ENCODE measurements at regions not wholly inside any gene's neighbourhood (a gene's known extent, or its start where the extent isn't known, plus 50 kb on each side); places are given as distances from the start of the nearest gene placed in this dataset.

GRCh38 chr4:24403265-24403664, 181.1 kb downstream of the DHX15 start:
- no peaks in the 10 kb centered on the region for H3K36me3 Mint-ChIP-seq
- H3K9me3 Mint-ChIP-seq, result no peaks in the 10 kb centered on the region
- no peak overlapping the region for H3K27ac Mint-ChIP-seq

GRCh38 chr4:24400537-24400936, 183.8 kb downstream of the DHX15 start:
- no peaks in the 10 kb centered on the region for H3K36me3 Mint-ChIP-seq
- H3K4me1 Mint-ChIP-seq, result no peaks in the 10 kb centered on the region
- H3K9me3 Mint-ChIP-seq, result no peaks in the 10 kb centered on the region
- DNase-seq, result no peak
- no peak overlapping the region for H3K4me3 Mint-ChIP-seq
- H3K27me3 Mint-ChIP-seq, result peaks cover 3% of the 10 kb centered on the region
- H3K27ac Mint-ChIP-seq, result no peak overlapping the region

More at GRCh38 chr4:24403265-24403664, 181.1 kb downstream of the DHX15 start:
- peaks cover 7% of the 10 kb centered on the region for H3K27me3 Mint-ChIP-seq
- no peak for DNase-seq
- H3K4me3 Mint-ChIP-seq, result no peak overlapping the region
- no peaks in the 10 kb centered on the region for H3K4me1 Mint-ChIP-seq

DNA sequence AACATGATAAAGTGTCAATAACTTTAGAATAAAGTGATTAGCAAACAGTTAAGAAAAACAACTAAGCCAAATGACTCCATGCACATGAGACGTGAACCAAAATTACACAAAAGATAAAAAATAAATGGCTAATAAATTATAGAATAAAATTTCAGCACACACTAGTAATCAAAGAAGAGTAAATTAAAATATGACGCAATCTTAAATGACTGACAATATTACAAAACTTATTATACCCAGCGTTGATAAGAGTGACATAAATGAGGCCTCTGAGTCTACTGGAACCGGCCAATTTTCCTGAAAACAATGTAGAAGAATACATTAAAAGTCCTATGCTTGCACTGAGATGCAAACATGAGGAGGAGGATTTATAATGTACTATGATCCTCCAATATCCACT, 187.4 kb downstream of the DHX15 start:
- Mint-ChIP-seq H3K4me3 (no peak overlapping the region), H3K36me3 (no peaks in the 10 kb centered on the region), H3K4me1 (no peaks in the 10 kb centered on the region), H3K9me3 (no peaks in the 10 kb centered on the region), H3K27ac (no peak overlapping the region), H3K27me3 (no peaks in the 10 kb centered on the region)
- no peak for DNase-seq

DNA sequence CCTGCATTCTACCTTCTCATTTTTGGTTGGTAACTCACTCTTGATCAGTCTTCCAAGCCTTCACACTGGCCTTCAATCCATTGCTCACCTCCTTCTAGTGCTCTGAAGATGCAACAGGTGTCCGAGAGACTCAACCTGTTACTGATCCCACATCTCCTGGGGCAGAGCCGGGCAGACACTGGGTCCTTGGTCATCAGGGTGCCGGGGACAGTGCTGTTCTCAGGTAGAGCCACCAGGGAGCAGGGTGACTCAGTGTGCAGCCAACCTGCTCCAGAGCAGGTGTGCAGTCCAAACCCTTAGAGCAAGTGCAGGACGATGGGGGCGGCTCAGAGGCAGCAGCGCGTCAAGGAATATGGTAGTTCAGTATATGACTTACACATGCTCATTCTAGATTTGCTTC, 188.4 kb downstream of the DHX15 start:
- Mint-ChIP-seq H3K36me3 (no peaks in the 10 kb centered on the region), H3K27ac (no peak overlapping the region), H3K27me3 (no peaks in the 10 kb centered on the region), H3K4me3 (no peak overlapping the region), H3K9me3 (no peaks in the 10 kb centered on the region), H3K4me1 (no peaks in the 10 kb centered on the region)
- DNase-seq, result no peak

DNA sequence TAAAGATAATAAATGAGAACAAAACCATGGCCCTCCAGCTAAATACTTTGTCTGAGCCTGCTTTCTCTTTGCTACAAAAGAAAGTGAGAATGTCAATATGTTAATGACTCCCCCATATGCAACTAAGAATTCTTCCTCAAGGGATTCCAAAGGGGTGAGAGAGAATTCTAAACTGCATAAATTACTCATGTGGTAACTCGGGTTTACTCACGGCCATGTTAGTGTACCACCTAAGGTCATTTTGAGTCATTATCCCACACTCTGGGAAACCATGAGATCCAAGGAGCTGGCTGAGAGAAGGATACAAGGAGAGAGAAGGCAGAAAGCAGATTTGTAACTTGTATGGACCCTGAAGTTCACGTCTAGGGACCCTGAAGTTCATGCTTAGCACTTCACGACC, 190.3 kb downstream of the DHX15 start:
- H3K27me3 Mint-ChIP-seq, result no peaks in the 10 kb centered on the region
- H3K4me3 Mint-ChIP-seq, result no peak overlapping the region
- H3K27ac Mint-ChIP-seq, result no peak overlapping the region
- DNase-seq, result no peak
- H3K36me3 Mint-ChIP-seq, result no peaks in the 10 kb centered on the region
- H3K4me1 Mint-ChIP-seq, result no peaks in the 10 kb centered on the region
- no peaks in the 10 kb centered on the region for H3K9me3 Mint-ChIP-seq

- Mint-ChIP-seq H3K4me1 (no peaks in the 10 kb centered on the region), H3K4me3 (no peak overlapping the region), H3K36me3 (no peaks in the 10 kb centered on the region), H3K27me3 (no peaks in the 10 kb centered on the region), H3K9me3 (peaks cover 3% of the 10 kb centered on the region), H3K27ac (no peak overlapping the region)
- DNase-seq, result no peak
Observed at GRCh38 chr4:24392613-24393012, 191.7 kb downstream of the DHX15 start.

DNA sequence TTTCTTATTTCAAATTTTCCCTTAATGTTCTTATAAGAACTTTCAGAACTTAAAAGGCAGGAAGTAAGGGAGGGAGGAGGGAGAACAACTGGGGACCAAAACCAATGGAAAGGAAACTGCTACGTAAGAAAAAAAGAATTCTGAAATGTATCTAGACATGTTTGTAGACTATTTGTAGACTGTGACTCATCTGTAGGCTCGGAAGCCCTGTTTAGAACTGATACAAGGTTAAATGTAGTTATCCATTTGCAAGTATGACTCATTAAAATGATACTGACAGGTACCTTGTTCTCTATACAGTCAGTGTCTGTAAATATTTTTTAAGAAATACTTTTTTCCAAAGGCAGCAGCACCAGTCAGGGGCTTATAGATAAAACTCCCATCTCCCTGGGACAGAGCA, 202.0 kb downstream of the DHX15 start:
- peaks cover 17% of the 10 kb centered on the region for H3K9me3 Mint-ChIP-seq
- no peak for DNase-seq
- no peaks in the 10 kb centered on the region for H3K36me3 Mint-ChIP-seq
- no peak overlapping the region for H3K27ac Mint-ChIP-seq
- H3K27me3 Mint-ChIP-seq, result peaks cover 19% of the 10 kb centered on the region
- H3K4me3 Mint-ChIP-seq, result no peak overlapping the region
- H3K4me1 Mint-ChIP-seq, result no peaks in the 10 kb centered on the region

GRCh38 chr4:24380957-24381665, 203.2 kb downstream of the DHX15 start:
- Mint-ChIP-seq H3K27me3 (peaks cover 20% of the 10 kb centered on the region), H3K36me3 (no peaks in the 10 kb centered on the region), H3K9me3 (peaks cover 13% of the 10 kb centered on the region), H3K4me3 (no peak overlapping the region), H3K27ac (no peak overlapping the region), H3K4me1 (no peaks in the 10 kb centered on the region)
- no peak for DNase-seq

DNA sequence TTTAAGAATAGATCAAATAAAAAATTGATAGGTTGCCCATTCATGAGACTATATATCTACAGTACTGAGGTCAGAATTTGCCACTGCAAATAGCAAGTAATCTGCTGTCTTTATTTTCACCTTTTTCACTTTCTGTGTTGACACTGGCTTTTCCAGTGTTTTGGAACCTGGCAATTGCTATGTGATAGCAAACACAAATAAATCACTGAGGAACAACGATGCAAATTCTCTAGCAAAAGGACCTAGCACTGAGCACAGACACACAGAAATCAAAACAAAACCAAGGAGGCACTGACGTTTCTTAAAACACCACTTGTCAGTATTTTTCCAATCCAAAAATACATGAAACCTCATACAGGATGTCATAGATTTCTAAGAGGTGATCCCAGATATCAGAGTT, 210.7 kb downstream of the DHX15 start:
- no peak for DNase-seq
- no peak overlapping the region for H3K4me3 Mint-ChIP-seq
- H3K27me3 Mint-ChIP-seq, result peaks cover 9% of the 10 kb centered on the region
- H3K36me3 Mint-ChIP-seq, result no peaks in the 10 kb centered on the region
- H3K27ac Mint-ChIP-seq, result peak overlapping the region; percentile 25
- H3K4me1 Mint-ChIP-seq, result peaks cover 2% of the 10 kb centered on the region
- H3K9me3 Mint-ChIP-seq, result no peaks in the 10 kb centered on the region

DNA sequence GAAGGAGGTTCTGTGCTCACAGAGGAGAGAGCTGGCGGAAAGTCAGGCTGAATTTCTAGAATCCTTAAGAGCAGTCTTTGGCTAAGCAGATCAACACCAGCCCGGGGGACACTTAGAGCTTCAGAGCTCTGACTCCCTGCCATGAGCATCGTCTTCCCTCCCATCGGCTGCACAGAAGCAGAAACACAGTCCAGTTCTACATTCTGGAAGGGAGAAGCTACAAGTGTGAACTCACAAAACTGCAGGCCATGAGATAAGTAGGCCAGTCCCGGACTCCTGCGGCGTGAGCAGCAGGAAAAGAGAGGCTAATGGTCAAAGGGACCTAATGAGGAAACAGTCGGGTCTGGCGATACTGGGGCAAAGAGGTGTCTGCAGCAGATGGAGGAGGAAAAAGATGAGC, 211.5 kb downstream of the DHX15 start:
- no peak overlapping the region for H3K27ac Mint-ChIP-seq
- peaks cover 2% of the 10 kb centered on the region for H3K4me1 Mint-ChIP-seq
- no peaks in the 10 kb centered on the region for H3K9me3 Mint-ChIP-seq
- no peak for DNase-seq
- no peak overlapping the region for H3K4me3 Mint-ChIP-seq
- H3K36me3 Mint-ChIP-seq, result no peaks in the 10 kb centered on the region
- peaks cover 9% of the 10 kb centered on the region for H3K27me3 Mint-ChIP-seq

- peaks cover 6% of the 10 kb centered on the region for H3K27me3 Mint-ChIP-seq
- no peaks in the 10 kb centered on the region for H3K36me3 Mint-ChIP-seq
- H3K4me1 Mint-ChIP-seq, result peaks cover 2% of the 10 kb centered on the region
- H3K27ac Mint-ChIP-seq, result no peak overlapping the region
- H3K9me3 Mint-ChIP-seq, result no peaks in the 10 kb centered on the region
- H3K4me3 Mint-ChIP-seq, result no peak overlapping the region
- no peak for DNase-seq
Observed at GRCh38 chr4:24372341-24372740, 212.0 kb downstream of the DHX15 start.

- Mint-ChIP-seq H3K36me3 (no peaks in the 10 kb centered on the region), H3K27me3 (peaks cover 10% of the 10 kb centered on the region), H3K4me1 (peaks cover 2% of the 10 kb centered on the region), H3K4me3 (no peak overlapping the region), H3K9me3 (no peaks in the 10 kb centered on the region), H3K27ac (no peak overlapping the region)
- no peak for DNase-seq
Observed at GRCh38 chr4:24370421-24370820, 213.9 kb downstream of the DHX15 start.

GRCh38 chr4:24369507-24370029, 214.8 kb downstream of the DHX15 start:
- DNase-seq, result no peak
- H3K9me3 Mint-ChIP-seq, result no peaks in the 10 kb centered on the region
- H3K4me1 Mint-ChIP-seq, result peaks cover 2% of the 10 kb centered on the region
- H3K27me3 Mint-ChIP-seq, result peaks cover 10% of the 10 kb centered on the region
- H3K4me3 Mint-ChIP-seq, result no peak overlapping the region
- no peak overlapping the region for H3K27ac Mint-ChIP-seq
- no peaks in the 10 kb centered on the region for H3K36me3 Mint-ChIP-seq

DNA sequence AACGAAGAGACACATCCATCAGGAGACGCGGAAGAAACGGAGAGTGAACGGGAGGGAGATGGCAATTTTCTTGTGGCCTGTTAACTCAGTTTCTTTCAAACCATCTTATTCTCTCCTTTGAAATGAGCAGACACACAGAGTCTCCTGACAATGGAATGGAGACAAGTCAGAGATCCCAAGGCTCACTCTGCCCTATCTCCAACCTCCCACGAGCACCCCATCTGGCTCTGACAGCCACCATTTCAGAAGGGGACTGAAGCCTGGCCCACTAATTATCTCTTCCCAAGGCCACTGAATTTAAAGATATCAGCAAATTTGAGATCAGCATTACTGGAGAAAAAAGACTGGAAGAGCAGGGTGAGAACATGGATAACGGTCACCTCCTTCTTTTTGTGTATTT, 215.6 kb downstream of the DHX15 start:
- no peak overlapping the region for H3K4me3 Mint-ChIP-seq
- H3K36me3 Mint-ChIP-seq, result no peaks in the 10 kb centered on the region
- peaks cover 1% of the 10 kb centered on the region for H3K4me1 Mint-ChIP-seq
- no peak overlapping the region for H3K27ac Mint-ChIP-seq
- peaks cover 10% of the 10 kb centered on the region for H3K27me3 Mint-ChIP-seq
- no peaks in the 10 kb centered on the region for H3K9me3 Mint-ChIP-seq
- DNase-seq, result no peak

DNA sequence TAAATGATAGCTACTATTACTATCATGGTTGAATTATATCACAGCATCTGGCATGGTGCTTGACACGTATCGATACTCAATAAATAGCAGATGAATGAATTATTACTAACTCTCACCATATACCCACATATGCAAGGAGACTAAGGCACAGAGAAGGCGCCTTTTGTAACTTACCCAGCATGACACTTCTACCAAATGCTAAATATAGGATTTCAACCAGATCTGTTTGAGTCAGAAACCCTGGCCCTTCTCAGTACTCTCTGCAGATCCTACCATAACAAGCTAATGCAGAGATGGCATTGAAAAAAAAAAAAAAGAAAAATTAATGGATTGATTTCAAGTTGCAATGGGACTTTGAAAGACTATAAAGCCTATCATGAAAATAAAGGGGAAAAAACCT, 219.5 kb downstream of the DHX15 start:
- Mint-ChIP-seq H3K27ac (no peak overlapping the region), H3K36me3 (no peaks in the 10 kb centered on the region), H3K27me3 (peaks cover 5% of the 10 kb centered on the region), H3K4me3 (no peak overlapping the region), H3K4me1 (no peaks in the 10 kb centered on the region), H3K9me3 (no peaks in the 10 kb centered on the region)
- no peak for DNase-seq

DNA sequence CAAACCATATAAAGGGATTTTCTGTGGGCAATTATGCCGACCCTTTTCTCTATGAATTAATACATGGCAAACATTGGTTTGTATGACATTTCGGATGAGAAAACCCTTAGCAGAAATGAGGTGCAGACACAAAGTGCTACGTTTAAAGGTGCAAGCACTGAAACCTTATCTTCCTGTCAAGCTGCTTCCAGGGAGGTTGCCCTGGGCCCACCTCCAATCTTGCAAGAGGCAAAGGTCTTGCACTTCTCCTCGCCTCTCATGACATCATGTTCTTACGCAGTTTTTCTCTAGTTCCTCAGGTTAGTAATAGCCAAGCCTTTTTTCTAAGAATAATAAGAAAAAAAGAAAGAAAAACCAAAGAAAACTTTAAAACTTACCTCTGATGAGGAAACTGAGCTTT, 220.1 kb downstream of the DHX15 start:
- Mint-ChIP-seq H3K27me3 (peaks cover 5% of the 10 kb centered on the region), H3K36me3 (no peaks in the 10 kb centered on the region), H3K9me3 (no peaks in the 10 kb centered on the region), H3K27ac (no peak overlapping the region), H3K4me3 (no peak overlapping the region), H3K4me1 (no peaks in the 10 kb centered on the region)
- DNase-seq, result no peak

Measured in activated naive CD8-positive, alpha-beta T cell treated with anti-CD3 and anti-CD28 coated beads for 36 hours (primary cell).